ENCODE measurements at regions not wholly inside any gene's neighbourhood (a gene's known extent, or its start where the extent isn't known, plus 50 kb on each side); places are given as distances from the start of the nearest gene placed in this dataset.

- POLR2A ChIA-PET = no interaction called here
- Histone ChIP-seq H3K4me3 (ENCODE audit: low read depth, low read length) (no peak overlapping the region), H3K4me1 (ENCODE audit: control insufficient read depth, insufficient read depth, low read length) (no peaks in the 10 kb centered on the region), H3K9me3 (ENCODE audit: control insufficient read depth, insufficient read depth, low read depth, low read length) (no peaks in the 10 kb centered on the region), H3K36me3 (ENCODE audit: control insufficient read depth in 2 of 2, insufficient read depth in 1 of 2, low read length in 2 of 2) (no peaks in the 10 kb centered on the region), H3K27ac (ENCODE audit: extremely low read depth, low read depth, low read length) (no peak overlapping the region)
- no peak for TF ChIP-seq WT1 (tag by site-specific recombination; IDR thresholded peaks at IDR 0.05)
- no peak for TF ChIP-seq PRDM6 (tag by site-specific recombination; IDR thresholded peaks at IDR 0.05)
- no peak for TF ChIP-seq ZNF114 (tag by site-specific recombination; IDR thresholded peaks at IDR 0.05)
- no peak for TF ChIP-seq ELK4 (IDR thresholded peaks at IDR 0.05; ENCODE audit: borderline replicate concordance, low read depth, low read length)
- no peak for TF ChIP-seq ZBTB44 (tag by site-specific recombination; IDR thresholded peaks at IDR 0.05)
- TF ChIP-seq ZNF518A (tag by site-specific recombination; conservative IDR thresholded peaks at IDR 0.05; ENCODE audit: low read depth) = no peak
- TF ChIP-seq ZNF391 (tag by site-specific recombination; IDR thresholded peaks at IDR 0.05; ENCODE audit: borderline replicate concordance, low read depth) = no peak
- TF ChIP-seq REPIN1 (tag by site-specific recombination; IDR thresholded peaks at IDR 0.05; ENCODE audit: low read depth) = no peak
- no peak for TF ChIP-seq ZNF157 (tag by site-specific recombination; IDR thresholded peaks at IDR 0.05)
- TF ChIP-seq, protein P1, sequence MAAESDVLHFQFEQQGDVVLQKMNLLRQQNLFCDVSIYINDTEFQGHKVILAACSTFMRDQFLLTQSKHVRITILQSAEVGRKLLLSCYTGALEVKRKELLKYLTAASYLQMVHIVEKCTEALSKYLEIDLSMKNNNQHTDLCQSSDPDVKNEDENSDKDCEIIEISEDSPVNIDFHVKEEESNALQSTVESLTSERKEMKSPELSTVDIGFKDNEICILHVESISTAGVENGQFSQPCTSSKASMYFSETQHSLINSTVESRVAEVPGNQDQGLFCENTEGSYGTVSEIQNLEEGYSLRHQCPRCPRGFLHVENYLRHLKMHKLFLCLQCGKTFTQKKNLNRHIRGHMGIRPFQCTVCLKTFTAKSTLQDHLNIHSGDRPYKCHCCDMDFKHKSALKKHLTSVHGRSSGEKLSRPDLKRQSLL (tag by site-specific recombination; IDR thresholded peaks at IDR 0.05) = no peak
- no peak for TF ChIP-seq ZNF449 (tag by site-specific recombination; IDR thresholded peaks at IDR 0.05)
- no peak for TF ChIP-seq ZNF777 (tag by site-specific recombination; IDR thresholded peaks at IDR 0.05; ENCODE audit: borderline replicate concordance)
- TF ChIP-seq ZNF248 (tag by site-specific recombination; IDR thresholded peaks at IDR 0.05) = no peak
- no peak for TF ChIP-seq ZNF843 (tag by site-specific recombination; IDR thresholded peaks at IDR 0.05)
- TF ChIP-seq GLI2 (tag by site-specific recombination; IDR thresholded peaks at IDR 0.05; ENCODE audit: borderline replicate concordance, low read depth) = no peak
- CTCF ChIA-PET = interaction anchor here (0.7 kb wide), 1 partner anchor 30 kb away, joined by 3 read pairs; no protein-coding TSS in a partner anchor
Observed at GRCh38 chr13:54927538-54927937, 1898.9 kb downstream of the OLFM4 start.
